Activated naive CD4-positive, alpha-beta T cell treated with anti-CD3 and anti-CD28 coated beads, Interleukin-2, amount 50 U/mL, for 24 hours (primary cell): ENCODE measurements at regions not wholly inside any gene's neighbourhood (a gene's known extent, or its start where the extent isn't known, plus 50 kb on each side); places are given as distances from the start of the nearest gene placed in this dataset.
A peak's percentile ranks its signal among the peaks of the same experiment; 100 is the strongest.
"Not testable (repeated sequence)": the region's sequence is repeated elsewhere in the genome, so short reads cannot be mapped to it uniquely, and the experiment has no call there.

ENCODE experiments used
- H3K27ac Mint-ChIP-seq: one replicate; pipeline ENCODE4 v1.8.0; 2021; ENCODE audit warnings: mild to moderate bottlenecking, mixed read lengths
- H3K27me3 Mint-ChIP-seq: one replicate; pipeline ENCODE4 v1.8.0; 2021; ENCODE audit warnings: mixed read lengths
- H3K36me3 Mint-ChIP-seq: one replicate; pipeline ENCODE4 v1.8.0; 2021; ENCODE audit warnings: mixed read lengths
- H3K4me1 Mint-ChIP-seq: one replicate; pipeline ENCODE4 v1.8.0; 2021; ENCODE audit warnings: mixed read lengths
- H3K4me3 Mint-ChIP-seq: one replicate; pipeline ENCODE4 v1.8.0; 2021; ENCODE audit warnings: mild to moderate bottlenecking, mixed read lengths
- H3K9me3 Mint-ChIP-seq: one replicate; pipeline ENCODE4 v1.8.0; 2021; ENCODE audit warnings: mixed read lengths

DNA sequence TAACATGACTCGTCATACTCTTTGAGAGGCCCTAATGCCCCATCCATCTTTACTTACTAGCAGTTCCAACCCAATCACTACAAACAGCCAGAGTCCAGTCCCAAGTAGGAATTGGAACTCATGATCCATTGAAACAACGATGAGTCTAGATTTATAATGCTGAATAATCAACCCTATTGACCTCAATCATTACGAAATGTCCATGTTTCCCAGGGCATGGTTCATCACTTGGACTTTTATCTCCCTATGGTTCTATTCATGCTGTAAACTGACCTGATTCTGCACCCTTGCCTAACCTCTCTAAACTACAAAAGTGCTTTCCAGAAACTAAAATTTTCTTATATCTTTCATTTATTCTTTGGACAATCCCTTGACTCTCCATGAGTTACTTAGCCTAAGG is 840.0 kb upstream of the B3GALT2 start:
- Mint-ChIP-seq H3K27me3 (no peaks in the 10 kb centered on the region), H3K4me1 (peaks cover 6% of the 10 kb centered on the region), H3K9me3 (peaks cover 13% of the 10 kb centered on the region), H3K36me3 (no peaks in the 10 kb centered on the region), H3K27ac (peak overlapping the region; percentile 31), H3K4me3 (no peak overlapping the region)

- no peak overlapping the region for H3K27ac Mint-ChIP-seq
Observed at GRCh38 chr1:194024659-194025058, 838.2 kb upstream of the B3GALT2 start.

GRCh38 chr1:194014014-194014413 is 827.6 kb upstream of the B3GALT2 start:
- Mint-ChIP-seq H3K4me1 (no peaks in the 10 kb centered on the region), H3K36me3 (peaks cover 2% of the 10 kb centered on the region), H3K27me3 (no peaks in the 10 kb centered on the region), H3K9me3 (no peaks in the 10 kb centered on the region), H3K27ac (no peak overlapping the region), H3K4me3 (no peak overlapping the region)

More at GRCh38 chr1:194024659-194025058, 838.2 kb upstream of the B3GALT2 start:
- peaks cover 2% of the 10 kb centered on the region for H3K36me3 Mint-ChIP-seq
- no peak overlapping the region for H3K4me3 Mint-ChIP-seq
- peaks cover 6% of the 10 kb centered on the region for H3K4me1 Mint-ChIP-seq
- peaks cover 13% of the 10 kb centered on the region for H3K9me3 Mint-ChIP-seq
- no peaks in the 10 kb centered on the region for H3K27me3 Mint-ChIP-seq

DNA sequence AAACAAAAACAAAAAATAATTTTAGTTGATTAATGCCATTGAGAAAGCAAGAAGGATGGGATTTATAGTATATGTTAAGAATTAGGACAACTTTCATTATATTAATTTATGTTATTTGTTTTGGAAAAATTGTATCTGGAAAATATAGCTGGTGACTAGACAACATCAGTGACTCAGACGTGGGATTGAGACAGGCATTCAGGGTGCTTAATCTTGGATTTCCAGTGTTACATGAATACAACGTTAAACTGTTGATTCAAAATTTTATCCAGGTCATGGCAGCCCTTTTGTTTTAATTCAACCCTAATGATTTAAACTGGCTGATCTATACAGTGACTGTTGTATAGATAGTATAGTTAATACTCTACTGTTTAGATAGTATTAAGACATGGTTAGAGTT is 827.1 kb upstream of the B3GALT2 start:
- H3K4me1 Mint-ChIP-seq: no peaks in the 10 kb centered on the region
- H3K27me3 Mint-ChIP-seq: no peaks in the 10 kb centered on the region
- no peaks in the 10 kb centered on the region for H3K9me3 Mint-ChIP-seq
- H3K4me3 Mint-ChIP-seq: no peak overlapping the region
- no peak overlapping the region for H3K27ac Mint-ChIP-seq
- peaks cover under 1% of the 10 kb centered on the region for H3K36me3 Mint-ChIP-seq

- Mint-ChIP-seq H3K4me1 (no peaks in the 10 kb centered on the region), H3K4me3 (no peak overlapping the region), H3K27ac (no peak overlapping the region), H3K27me3 (no peaks in the 10 kb centered on the region), H3K9me3 (no peaks in the 10 kb centered on the region), H3K36me3 (peaks cover 1% of the 10 kb centered on the region)
Observed at GRCh38 chr1:194004146-194004545, 817.7 kb upstream of the B3GALT2 start.

- not testable (repeated sequence) for H3K36me3 Mint-ChIP-seq, H3K4me3 Mint-ChIP-seq, H3K4me1 Mint-ChIP-seq, H3K9me3 Mint-ChIP-seq, H3K27me3 Mint-ChIP-seq, H3K27ac Mint-ChIP-seq
Observed at GRCh38 chr1:194001726-194002350, 815.4 kb upstream of the B3GALT2 start.

- peaks cover 10% of the 10 kb centered on the region for H3K36me3 Mint-ChIP-seq
- no peak overlapping the region for H3K27ac Mint-ChIP-seq
- H3K9me3 Mint-ChIP-seq: peaks cover 11% of the 10 kb centered on the region
Observed at GRCh38 chr1:193988885-193989284, 802.5 kb upstream of the B3GALT2 start.

DNA sequence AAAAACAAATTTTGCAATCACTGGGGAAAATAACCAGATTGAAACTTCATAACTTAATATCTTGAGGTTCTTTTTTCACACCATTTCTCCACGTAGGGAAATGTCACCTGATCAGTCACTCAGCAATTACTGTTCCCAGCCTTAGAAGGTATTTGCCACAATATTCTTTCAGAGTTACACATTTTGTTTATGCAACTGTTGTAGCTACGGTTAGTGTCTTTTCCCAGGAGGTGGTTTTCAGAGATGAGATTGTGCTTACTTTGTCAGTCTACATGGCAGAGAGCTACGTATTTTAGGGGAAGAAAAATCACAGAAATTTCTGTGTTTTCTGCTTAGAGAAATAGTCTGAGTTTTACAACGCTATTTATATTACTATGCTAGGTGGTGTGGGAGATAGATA is 792.8 kb upstream of the B3GALT2 start:
- H3K9me3 Mint-ChIP-seq: no peaks in the 10 kb centered on the region

More at GRCh38 chr1:193988885-193989284, 802.5 kb upstream of the B3GALT2 start:
- Mint-ChIP-seq H3K4me3 (no peak overlapping the region), H3K27me3 (no peaks in the 10 kb centered on the region), H3K4me1 (no peaks in the 10 kb centered on the region)

DNA sequence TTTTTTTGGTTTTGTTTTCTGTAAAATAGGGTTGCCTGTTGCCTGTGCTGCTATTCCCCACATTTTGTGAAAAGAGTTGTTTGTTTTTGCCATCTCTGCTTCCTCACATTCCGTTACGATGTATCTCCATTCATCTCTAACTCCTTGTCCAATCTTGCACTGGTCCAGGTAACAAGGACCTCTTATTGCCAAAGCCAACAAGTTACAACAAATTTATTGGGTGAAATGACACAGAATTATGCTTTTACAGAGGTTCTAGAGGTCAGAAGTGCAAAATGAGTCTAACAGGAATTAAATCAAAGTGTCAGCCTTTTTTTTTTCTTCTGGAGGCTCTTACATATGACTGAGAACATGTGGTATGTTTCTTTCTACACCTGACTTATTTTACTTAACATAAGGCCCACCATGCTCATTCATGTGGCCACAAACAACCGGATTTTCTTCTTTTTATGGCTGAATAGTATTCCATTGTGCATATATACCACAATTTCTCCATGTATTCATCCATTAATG is 787.9 kb upstream of the B3GALT2 start:
- Mint-ChIP-seq H3K36me3 (no peaks in the 10 kb centered on the region), H3K9me3 (no peaks in the 10 kb centered on the region), H3K4me1 (peaks cover 8% of the 10 kb centered on the region), H3K4me3 (no peak overlapping the region), H3K27ac (no peak overlapping the region), H3K27me3 (no peaks in the 10 kb centered on the region)

More for the DNA sequence above, 792.8 kb upstream of the B3GALT2 start:
- H3K4me1 Mint-ChIP-seq: no peaks in the 10 kb centered on the region
- no peaks in the 10 kb centered on the region for H3K27me3 Mint-ChIP-seq
- H3K36me3 Mint-ChIP-seq: no peaks in the 10 kb centered on the region
- H3K4me3 Mint-ChIP-seq: no peak overlapping the region
- no peak overlapping the region for H3K27ac Mint-ChIP-seq

GRCh38 chr1:193973428-193973827 is 787.0 kb upstream of the B3GALT2 start:
- H3K9me3 Mint-ChIP-seq: no peaks in the 10 kb centered on the region
- no peaks in the 10 kb centered on the region for H3K36me3 Mint-ChIP-seq
- H3K4me3 Mint-ChIP-seq: no peak overlapping the region
- no peaks in the 10 kb centered on the region for H3K27me3 Mint-ChIP-seq
- no peak overlapping the region for H3K27ac Mint-ChIP-seq
- peaks cover 8% of the 10 kb centered on the region for H3K4me1 Mint-ChIP-seq

DNA sequence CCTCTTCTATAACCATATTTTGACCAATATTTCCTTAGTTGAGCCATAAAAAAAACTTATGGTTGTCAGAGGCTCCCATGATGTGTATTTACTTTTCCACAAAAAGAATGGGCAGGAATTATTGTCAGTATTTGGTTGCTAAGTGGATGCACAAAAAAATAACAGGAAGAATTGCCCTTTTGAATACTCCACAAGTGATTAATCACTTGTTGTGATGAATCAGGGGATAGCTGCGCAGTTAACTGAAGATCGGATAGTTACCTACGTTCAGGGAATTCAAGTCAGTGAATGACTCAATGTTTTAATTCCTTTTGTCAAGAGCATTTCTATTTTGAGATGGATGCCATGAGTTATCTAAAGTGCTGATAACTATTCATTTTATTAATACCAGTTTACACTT is 785.2 kb upstream of the B3GALT2 start:
- no peaks in the 10 kb centered on the region for H3K9me3 Mint-ChIP-seq
- no peaks in the 10 kb centered on the region for H3K36me3 Mint-ChIP-seq
- no peak overlapping the region for H3K27ac Mint-ChIP-seq
- peaks cover 13% of the 10 kb centered on the region for H3K4me1 Mint-ChIP-seq
- no peak overlapping the region for H3K4me3 Mint-ChIP-seq
- H3K27me3 Mint-ChIP-seq: no peaks in the 10 kb centered on the region

GRCh38 chr1:193960499-193960898 is 774.1 kb upstream of the B3GALT2 start:
- Mint-ChIP-seq H3K9me3 (no peaks in the 10 kb centered on the region), H3K27ac (no peak overlapping the region), H3K4me1 (peaks cover 7% of the 10 kb centered on the region), H3K36me3 (no peaks in the 10 kb centered on the region), H3K27me3 (no peaks in the 10 kb centered on the region), H3K4me3 (no peak overlapping the region)

GRCh38 chr1:193960040-193960439 is 773.6 kb upstream of the B3GALT2 start:
- no peak overlapping the region for H3K27ac Mint-ChIP-seq

DNA sequence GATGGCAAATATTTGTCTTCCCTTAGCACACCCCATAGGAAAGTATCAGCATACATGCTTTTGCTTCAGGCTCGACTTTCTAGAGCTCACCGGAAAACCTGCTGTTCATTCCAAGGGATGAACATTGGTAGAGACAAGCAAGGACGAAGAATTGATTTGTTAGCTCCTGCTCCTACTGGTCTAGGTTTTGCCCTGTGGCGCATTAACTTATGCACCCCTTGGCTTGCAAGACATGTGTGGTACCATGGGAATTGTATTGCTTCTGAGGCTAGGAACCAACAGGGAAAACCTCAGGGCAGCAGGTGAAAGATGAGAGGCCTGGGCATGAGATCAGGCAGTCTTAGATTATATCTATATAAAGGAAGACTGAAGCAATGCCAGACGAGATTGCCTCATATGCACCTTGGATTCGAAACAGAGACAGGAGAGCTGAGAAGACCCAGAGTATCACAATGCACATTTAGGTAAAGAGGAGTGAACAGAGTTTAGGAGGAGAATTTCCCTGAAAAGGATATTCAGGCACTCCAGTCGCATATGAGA is 771.2 kb upstream of the B3GALT2 start:
- Mint-ChIP-seq H3K27me3 (no peaks in the 10 kb centered on the region), H3K4me3 (no peak overlapping the region), H3K27ac (no peak overlapping the region), H3K36me3 (no peaks in the 10 kb centered on the region), H3K9me3 (no peaks in the 10 kb centered on the region), H3K4me1 (no peaks in the 10 kb centered on the region)

More at GRCh38 chr1:193960040-193960439, 773.6 kb upstream of the B3GALT2 start:
- Mint-ChIP-seq H3K4me3 (no peak overlapping the region), H3K27me3 (no peaks in the 10 kb centered on the region), H3K36me3 (no peaks in the 10 kb centered on the region), H3K9me3 (no peaks in the 10 kb centered on the region), H3K4me1 (peaks cover 7% of the 10 kb centered on the region)

DNA sequence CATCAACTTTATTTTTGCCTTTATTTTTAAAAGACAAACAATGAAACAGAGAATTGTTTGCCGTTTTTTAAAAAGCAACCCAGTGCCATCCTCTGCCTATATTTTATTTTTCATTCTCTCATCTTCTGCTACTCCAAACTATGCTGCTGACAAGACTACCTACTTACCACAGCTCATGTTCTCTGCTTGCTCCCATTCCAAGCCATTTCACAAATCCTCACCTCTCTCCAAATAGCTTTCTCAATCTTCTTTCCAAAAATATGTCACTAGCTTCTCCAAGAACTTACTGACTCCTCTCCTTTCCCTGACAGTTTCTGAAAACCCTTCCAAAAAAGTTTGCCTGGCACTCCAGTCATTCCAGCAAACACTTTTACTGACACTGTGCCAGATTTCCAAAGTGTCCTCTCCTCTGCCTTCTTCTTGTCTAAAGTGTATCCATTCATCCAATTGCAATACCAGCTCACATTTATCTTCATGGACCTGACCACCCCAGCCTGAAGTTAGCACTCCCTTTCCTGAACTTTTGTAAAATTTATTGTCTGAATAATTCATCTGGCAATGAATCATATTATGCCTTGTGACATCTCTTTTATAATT is 766.5 kb upstream of the B3GALT2 start:
- Mint-ChIP-seq H3K4me3 (no peak overlapping the region), H3K36me3 (no peaks in the 10 kb centered on the region), H3K27me3 (no peaks in the 10 kb centered on the region), H3K27ac (no peak overlapping the region), H3K4me1 (no peaks in the 10 kb centered on the region), H3K9me3 (no peaks in the 10 kb centered on the region)

- Mint-ChIP-seq H3K4me3 (no peak overlapping the region), H3K27me3 (no peaks in the 10 kb centered on the region), H3K9me3 (no peaks in the 10 kb centered on the region), H3K4me1 (no peaks in the 10 kb centered on the region), H3K27ac (no peak overlapping the region), H3K36me3 (no peaks in the 10 kb centered on the region)
Observed at GRCh38 chr1:193951984-193952383, 765.6 kb upstream of the B3GALT2 start.
